Nephron (organoid): ENCODE measurements at regions not wholly inside any gene's neighbourhood (a gene's known extent, or its start where the extent isn't known, plus 50 kb on each side); places are given as distances from the start of the nearest gene placed in this dataset.

Experiments used
- H3K27ac Mint-ChIP-seq, 3 experiments: 2 replicates each; pipeline ENCODE4 v1.8.0; 2020; ENCODE audit warnings: mixed read lengths in 3 of 3, mild to moderate bottlenecking in 2 of 3, moderate library complexity in 1 of 3
- H3K27me3 Mint-ChIP-seq: 2 replicates; pipeline ENCODE4 v1.8.0; 2021; ENCODE audit warnings: low read depth, mild to moderate bottlenecking, moderate library complexity, mixed read lengths
- H3K36me3 Mint-ChIP-seq: 2 replicates; pipeline ENCODE4 v1.8.0; 2020; ENCODE audit warnings: low read depth, mixed read lengths
- H3K4me1 Mint-ChIP-seq: 2 replicates; pipeline ENCODE4 v1.8.0; 2020; ENCODE audit warnings: mixed read lengths
- H3K4me3 Mint-ChIP-seq, 3 experiments: 2 replicates each; pipeline ENCODE4 v1.8.0; 2020; ENCODE audit warnings: mild to moderate bottlenecking in 3 of 3, mixed read lengths in 3 of 3, moderate library complexity in 2 of 3
- H3K9me3 Mint-ChIP-seq: 2 replicates; pipeline ENCODE4 v1.8.0; 2020; ENCODE audit warnings: mixed read lengths
- TF ChIP-seq, protein P1 (sequence below), 3 experiments: fragments of 200-600 bp; sonication (generic); IDR thresholded peaks; one replicate each; pipeline ENCODE4 v1.5.0; 2021; ENCODE audit warnings: antibody characterized with exemption in 3 of 3; ENCODE audit not compliant: unreplicated experiment in 3 of 3

DNA sequence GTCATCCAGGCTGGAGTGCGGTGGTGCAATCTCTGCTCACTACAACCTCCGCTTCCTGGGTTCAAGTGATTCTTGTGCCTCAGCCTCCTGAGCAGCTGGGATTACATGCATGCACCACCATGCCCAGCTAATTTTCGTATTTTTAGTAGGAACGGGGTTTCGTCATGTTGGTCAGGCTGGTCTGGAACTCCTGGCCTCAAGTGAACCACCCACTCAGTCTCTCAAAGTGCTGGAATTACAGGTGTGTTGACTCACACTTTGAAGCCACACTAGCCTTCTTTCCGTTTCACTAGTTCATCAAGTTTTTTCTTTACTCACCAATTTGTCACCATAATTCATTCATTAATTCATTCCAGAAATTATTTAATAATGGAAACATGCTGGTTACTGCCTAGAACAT lies 298.4 kb upstream of the MTNR1B start:
- peaks cover 12% of the 10 kb centered on the region for H3K4me1 Mint-ChIP-seq
- TF ChIP-seq, protein P1, sequence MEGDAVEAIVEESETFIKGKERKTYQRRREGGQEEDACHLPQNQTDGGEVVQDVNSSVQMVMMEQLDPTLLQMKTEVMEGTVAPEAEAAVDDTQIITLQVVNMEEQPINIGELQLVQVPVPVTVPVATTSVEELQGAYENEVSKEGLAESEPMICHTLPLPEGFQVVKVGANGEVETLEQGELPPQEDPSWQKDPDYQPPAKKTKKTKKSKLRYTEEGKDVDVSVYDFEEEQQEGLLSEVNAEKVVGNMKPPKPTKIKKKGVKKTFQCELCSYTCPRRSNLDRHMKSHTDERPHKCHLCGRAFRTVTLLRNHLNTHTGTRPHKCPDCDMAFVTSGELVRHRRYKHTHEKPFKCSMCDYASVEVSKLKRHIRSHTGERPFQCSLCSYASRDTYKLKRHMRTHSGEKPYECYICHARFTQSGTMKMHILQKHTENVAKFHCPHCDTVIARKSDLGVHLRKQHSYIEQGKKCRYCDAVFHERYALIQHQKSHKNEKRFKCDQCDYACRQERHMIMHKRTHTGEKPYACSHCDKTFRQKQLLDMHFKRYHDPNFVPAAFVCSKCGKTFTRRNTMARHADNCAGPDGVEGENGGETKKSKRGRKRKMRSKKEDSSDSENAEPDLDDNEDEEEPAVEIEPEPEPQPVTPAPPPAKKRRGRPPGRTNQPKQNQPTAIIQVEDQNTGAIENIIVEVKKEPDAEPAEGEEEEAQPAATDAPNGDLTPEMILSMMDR (IDR thresholded peaks at IDR 0.05; ENCODE audit: unreplicated experiment in 3 of 3), result no peak
- H3K4me3 Mint-ChIP-seq, result no peak overlapping the region
- no peaks in the 10 kb centered on the region for H3K36me3 Mint-ChIP-seq
- H3K27ac Mint-ChIP-seq, result no peak overlapping the region
- H3K27me3 Mint-ChIP-seq, result peaks cover 7% of the 10 kb centered on the region
- H3K9me3 Mint-ChIP-seq, result no peaks in the 10 kb centered on the region

DNA sequence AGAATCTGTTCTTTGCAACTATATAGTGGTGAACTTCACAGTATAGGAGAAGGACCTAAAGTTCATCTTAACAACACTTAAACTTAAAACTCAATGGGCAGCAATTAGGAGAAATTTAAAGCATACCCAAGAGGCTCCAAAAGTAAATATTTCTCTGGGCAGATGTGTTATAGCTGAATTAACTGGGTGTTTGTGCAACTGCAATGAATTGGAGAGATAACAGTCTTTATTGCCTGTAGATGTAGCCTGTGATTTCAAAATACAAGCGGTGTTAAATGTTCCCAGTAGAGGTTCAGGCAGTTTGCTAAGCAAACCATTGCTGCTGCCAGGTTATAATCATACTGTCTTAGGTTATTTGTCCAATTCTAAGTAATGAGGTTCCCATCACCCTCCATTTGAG lies 294.1 kb upstream of the MTNR1B start:
- peaks cover 20% of the 10 kb centered on the region for H3K36me3 Mint-ChIP-seq
- H3K27me3 Mint-ChIP-seq, result no peaks in the 10 kb centered on the region
- no peak overlapping the region for H3K4me3 Mint-ChIP-seq
- H3K9me3 Mint-ChIP-seq, result peaks cover 7% of the 10 kb centered on the region
- peaks cover 3% of the 10 kb centered on the region for H3K4me1 Mint-ChIP-seq
- H3K27ac Mint-ChIP-seq, result no peak overlapping the region
- TF ChIP-seq, protein P1 (IDR thresholded peaks at IDR 0.05; ENCODE audit: unreplicated experiment in 3 of 3), result no peak

- Mint-ChIP-seq H3K27me3 (no peaks in the 10 kb centered on the region), H3K4me3 (no peak overlapping the region)
These were observed 293.6 kb upstream of the MTNR1B start for GRCh38 chr11:92675810-92676209.

GRCh38 chr11:92678008-92678611 lies 291.3 kb upstream of the MTNR1B start:
- TF ChIP-seq, protein P1 (IDR thresholded peaks at IDR 0.05; ENCODE audit: unreplicated experiment in 3 of 3), result no peak
- Mint-ChIP-seq H3K27ac (no peak overlapping the region), H3K9me3 (peaks cover 8% of the 10 kb centered on the region), H3K4me1 (no peaks in the 10 kb centered on the region), H3K36me3 (peaks cover 22% of the 10 kb centered on the region), H3K4me3 (no peak overlapping the region), H3K27me3 (no peaks in the 10 kb centered on the region)

More at GRCh38 chr11:92675810-92676209, 293.6 kb upstream of the MTNR1B start:
- Mint-ChIP-seq H3K4me1 (no peaks in the 10 kb centered on the region), H3K9me3 (peaks cover 8% of the 10 kb centered on the region), H3K27ac (no peak overlapping the region), H3K36me3 (peaks cover 22% of the 10 kb centered on the region)
- TF ChIP-seq, protein P1 (IDR thresholded peaks at IDR 0.05; ENCODE audit: unreplicated experiment in 3 of 3), result no peak

- Mint-ChIP-seq H3K9me3 (peaks cover 8% of the 10 kb centered on the region), H3K36me3 (peaks cover 21% of the 10 kb centered on the region), H3K4me1 (no peaks in the 10 kb centered on the region), H3K27me3 (no peaks in the 10 kb centered on the region), H3K27ac (no peak overlapping the region), H3K4me3 (no peak overlapping the region)
- TF ChIP-seq, protein P1 (IDR thresholded peaks at IDR 0.05; ENCODE audit: unreplicated experiment in 3 of 3), result no peak
These were observed 287.9 kb upstream of the MTNR1B start for GRCh38 chr11:92681586-92681985.

DNA sequence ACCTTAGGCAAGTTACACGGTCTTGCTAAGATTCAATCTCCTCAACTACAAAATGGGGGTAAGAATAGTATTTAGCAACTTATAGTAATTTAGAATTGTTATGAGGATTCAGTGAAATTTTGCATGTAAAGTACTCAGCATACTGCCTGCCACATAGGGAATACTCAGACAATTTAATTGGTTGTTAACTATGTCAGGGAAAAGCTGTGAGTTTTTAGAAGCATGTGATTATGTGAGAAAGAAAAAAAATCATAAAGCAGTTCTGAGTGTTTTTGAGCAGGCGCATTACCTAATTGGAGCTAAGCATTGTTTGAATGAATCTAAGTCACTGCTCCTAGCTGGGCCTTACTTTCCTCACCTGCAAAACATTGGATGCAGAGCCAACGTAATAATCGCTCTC lies 287.3 kb upstream of the MTNR1B start:
- Mint-ChIP-seq H3K9me3 (peaks cover 8% of the 10 kb centered on the region), H3K27ac (no peak overlapping the region), H3K4me1 (no peaks in the 10 kb centered on the region), H3K27me3 (no peaks in the 10 kb centered on the region), H3K4me3 (no peak overlapping the region), H3K36me3 (peaks cover 16% of the 10 kb centered on the region)
- TF ChIP-seq, protein P1 (IDR thresholded peaks at IDR 0.05; ENCODE audit: unreplicated experiment in 3 of 3), result no peak
